GM19240 (cell line): ENCODE measurements at regions not wholly inside any gene's neighbourhood (a gene's known extent, or its start where the extent isn't known, plus 50 kb on each side); places are given as distances from the start of the nearest gene placed in this dataset.

Experiments used
- DNase-seq: peaks from one replicate; pipeline ENCODE4 v3.0.0; 2011; ENCODE audit warnings: low spot score; ENCODE audit not compliant: insufficient read length

GRCh38 chr7:17599733-17600339 lies 301.4 kb downstream of the AHR start:
- no peak for DNase-seq

GRCh38 chr7:17600340-17600752 lies 301.9 kb downstream of the AHR start:
- no peak for DNase-seq

GRCh38 chr7:17601921-17602320 lies 303.5 kb downstream of the AHR start:
- DNase-seq = no peak

- DNase-seq = no peak
Observed at GRCh38 chr7:17608114-17608833, 309.8 kb downstream of the AHR start.

- DNase-seq = no peak
Observed at GRCh38 chr7:17611611-17612010, 313.2 kb downstream of the AHR start.

GRCh38 chr7:17613338-17614041 lies 315.0 kb downstream of the AHR start:
- no peak for DNase-seq

- DNase-seq = no peak
Observed at GRCh38 chr7:17617380-17617779, 318.9 kb downstream of the AHR start.

- no peak for DNase-seq
Observed at GRCh38 chr7:17617857-17618651, 319.6 kb downstream of the AHR start.

GRCh38 chr7:17618652-17618974 lies 320.2 kb downstream of the AHR start:
- no peak for DNase-seq

GRCh38 chr7:17619196-17619818 lies 320.9 kb downstream of the AHR start:
- DNase-seq = no peak

GRCh38 chr7:17620566-17620965 lies 319.7 kb downstream of the SNX13 start:
- no peak for DNase-seq

- DNase-seq = no peak
Observed at GRCh38 chr7:17622451-17622850, 317.8 kb downstream of the SNX13 start.

- no peak for DNase-seq
Observed at GRCh38 chr7:17623546-17624185, 316.6 kb downstream of the SNX13 start.

GRCh38 chr7:17624379-17624778 lies 315.9 kb downstream of the SNX13 start:
- DNase-seq = no peak

GRCh38 chr7:17625043-17625442 lies 315.3 kb downstream of the SNX13 start:
- no peak for DNase-seq

GRCh38 chr7:17626235-17626634 lies 314.1 kb downstream of the SNX13 start:
- no peak for DNase-seq

GRCh38 chr7:17631061-17631460 lies 309.2 kb downstream of the SNX13 start:
- DNase-seq = no peak

- no peak for DNase-seq
Observed at GRCh38 chr7:17632384-17632783, 307.9 kb downstream of the SNX13 start.

GRCh38 chr7:17633067-17633466 lies 307.2 kb downstream of the SNX13 start:
- no peak for DNase-seq

GRCh38 chr7:17638727-17639126 lies 301.6 kb downstream of the SNX13 start:
- no peak for DNase-seq
